ENCODE measurements at regions not wholly inside any gene's neighbourhood (a gene's known extent, or its start where the extent isn't known, plus 50 kb on each side); places are given as distances from the start of the nearest gene placed in this dataset.

- Histone ChIP-seq H3K4me1 (ENCODE audit: control insufficient read depth, low read length) (no peaks in the 10 kb centered on the region), H3K9me3 (ENCODE audit: control insufficient read depth, insufficient read depth, low read length) (no peaks in the 10 kb centered on the region), H3K4me2 (ENCODE audit: low read length) (no peak overlapping the region), H3K27ac (ENCODE audit: low read depth, low read length) (no peak overlapping the region), H3K36me3 (ENCODE audit: control insufficient read depth, low read length) (no peaks in the 10 kb centered on the region), H3K27me3 (ENCODE audit: control insufficient read depth, low read length) (no peaks in the 10 kb centered on the region), H4K20me1 (ENCODE audit: control insufficient read depth, insufficient read depth, low read depth, low read length) (no peaks in the 10 kb centered on the region), H3F3A (ENCODE audit: control insufficient read depth, insufficient read depth) (no peaks in the 10 kb centered on the region), H3K4me3 (ENCODE audit: low read length) (no peak overlapping the region), H3K79me2 (ENCODE audit: control insufficient read depth, low read length) (no peaks in the 10 kb centered on the region), H3K9me2 (replicated peaks; ENCODE audit: control insufficient read depth, low read length) (no peaks in the 10 kb centered on the region)
- no peak for TF ChIP-seq EZH2phosphoT487 (IDR thresholded peaks at IDR 0.05; ENCODE audit: borderline replicate concordance, low read length)
- TF ChIP-seq, protein P1, sequence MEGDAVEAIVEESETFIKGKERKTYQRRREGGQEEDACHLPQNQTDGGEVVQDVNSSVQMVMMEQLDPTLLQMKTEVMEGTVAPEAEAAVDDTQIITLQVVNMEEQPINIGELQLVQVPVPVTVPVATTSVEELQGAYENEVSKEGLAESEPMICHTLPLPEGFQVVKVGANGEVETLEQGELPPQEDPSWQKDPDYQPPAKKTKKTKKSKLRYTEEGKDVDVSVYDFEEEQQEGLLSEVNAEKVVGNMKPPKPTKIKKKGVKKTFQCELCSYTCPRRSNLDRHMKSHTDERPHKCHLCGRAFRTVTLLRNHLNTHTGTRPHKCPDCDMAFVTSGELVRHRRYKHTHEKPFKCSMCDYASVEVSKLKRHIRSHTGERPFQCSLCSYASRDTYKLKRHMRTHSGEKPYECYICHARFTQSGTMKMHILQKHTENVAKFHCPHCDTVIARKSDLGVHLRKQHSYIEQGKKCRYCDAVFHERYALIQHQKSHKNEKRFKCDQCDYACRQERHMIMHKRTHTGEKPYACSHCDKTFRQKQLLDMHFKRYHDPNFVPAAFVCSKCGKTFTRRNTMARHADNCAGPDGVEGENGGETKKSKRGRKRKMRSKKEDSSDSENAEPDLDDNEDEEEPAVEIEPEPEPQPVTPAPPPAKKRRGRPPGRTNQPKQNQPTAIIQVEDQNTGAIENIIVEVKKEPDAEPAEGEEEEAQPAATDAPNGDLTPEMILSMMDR (IDR thresholded peaks at IDR 0.05; ENCODE audit: low read depth, low read length, poor library complexity, severe bottlenecking): no peak
Measured at GRCh38 chr3:177525414-177525813, 328.1 kb upstream of the TBL1XR1 start.

DNA sequence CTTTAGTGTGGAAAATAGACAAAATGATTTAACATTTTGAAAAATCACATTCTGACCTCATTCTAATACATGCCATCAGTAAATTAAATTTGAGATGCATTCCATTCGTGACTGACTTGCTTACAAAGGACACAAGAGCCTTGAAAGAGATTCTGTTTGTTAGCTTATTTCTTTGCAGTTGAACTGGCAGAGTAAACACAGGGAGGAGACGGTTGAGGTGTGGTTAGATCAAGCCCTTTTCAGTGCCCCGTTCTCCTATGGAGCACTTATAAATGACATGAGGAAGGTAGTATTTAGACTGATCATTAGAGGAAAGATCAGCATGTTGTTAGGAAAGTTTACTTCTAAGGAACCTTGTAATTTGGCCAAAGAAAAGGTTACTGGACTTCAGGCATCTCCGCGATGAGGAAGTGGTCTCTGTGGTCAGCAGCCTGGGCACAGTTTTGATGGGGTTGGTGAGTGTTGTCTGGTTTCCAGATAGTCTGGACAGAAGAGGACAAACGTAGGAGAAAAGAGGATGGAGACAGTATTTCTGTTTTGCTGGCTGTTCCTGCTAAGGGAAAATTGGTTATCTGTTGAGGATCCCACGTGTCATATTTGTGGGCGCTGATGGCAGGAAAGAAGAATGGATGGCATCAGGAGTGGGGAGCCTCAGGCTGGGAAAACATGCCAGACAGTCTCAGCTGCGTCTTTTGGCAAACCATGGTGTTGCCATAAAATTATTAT lies 328.9 kb upstream of the TBL1XR1 start:
- Histone ChIP-seq H3K4me3 (ENCODE audit: low read length) (no peak overlapping the region), H3K79me2 (ENCODE audit: control insufficient read depth, low read length) (no peaks in the 10 kb centered on the region), H3K9me3 (ENCODE audit: control insufficient read depth, insufficient read depth, low read length) (no peaks in the 10 kb centered on the region), H3K36me3 (ENCODE audit: control insufficient read depth, low read length) (no peaks in the 10 kb centered on the region), H3K4me1 (ENCODE audit: control insufficient read depth, low read length) (no peaks in the 10 kb centered on the region), H3K27me3 (ENCODE audit: control insufficient read depth, low read length) (no peaks in the 10 kb centered on the region), H4K20me1 (ENCODE audit: control insufficient read depth, insufficient read depth, low read depth, low read length) (no peaks in the 10 kb centered on the region), H3F3A (ENCODE audit: control insufficient read depth, insufficient read depth) (no peaks in the 10 kb centered on the region), H3K9me2 (replicated peaks; ENCODE audit: control insufficient read depth, low read length) (no peaks in the 10 kb centered on the region), H3K4me2 (ENCODE audit: low read length) (no peak overlapping the region), H3K27ac (ENCODE audit: low read depth, low read length) (no peak overlapping the region)
- TF ChIP-seq, protein P1 (IDR thresholded peaks at IDR 0.05; ENCODE audit: low read depth, low read length, poor library complexity, severe bottlenecking): no peak

- Histone ChIP-seq H3K4me2 (ENCODE audit: low read length) (no peak overlapping the region), H3F3A (ENCODE audit: control insufficient read depth, insufficient read depth) (no peaks in the 10 kb centered on the region), H3K9me3 (ENCODE audit: control insufficient read depth, insufficient read depth, low read length) (no peaks in the 10 kb centered on the region)
Measured at GRCh38 chr3:177527182-177527581, 329.9 kb upstream of the TBL1XR1 start.

GRCh38 chr3:177528306-177529070 lies 331.2 kb upstream of the TBL1XR1 start:
- H4K20me1 ChIP-seq (ENCODE audit: control insufficient read depth, insufficient read depth, low read depth, low read length): no peaks in the 10 kb centered on the region
- H3F3A ChIP-seq (ENCODE audit: control insufficient read depth, insufficient read depth): no peaks in the 10 kb centered on the region
- no peak overlapping the region for H3K4me2 ChIP-seq (ENCODE audit: low read length)
- no peaks in the 10 kb centered on the region for H3K36me3 ChIP-seq (ENCODE audit: control insufficient read depth, low read length)
- H3K9me2 ChIP-seq (replicated peaks; ENCODE audit: control insufficient read depth, low read length): no peaks in the 10 kb centered on the region
- H3K9me3 ChIP-seq (ENCODE audit: control insufficient read depth, insufficient read depth, low read length): no peaks in the 10 kb centered on the region
- TF ChIP-seq EZH2phosphoT487 (IDR thresholded peaks at IDR 0.05; ENCODE audit: borderline replicate concordance, low read length): no peak
- H3K27ac ChIP-seq (ENCODE audit: low read depth, low read length): no peak overlapping the region
- no peaks in the 10 kb centered on the region for H3K27me3 ChIP-seq (ENCODE audit: control insufficient read depth, low read length)
- no peaks in the 10 kb centered on the region for H3K79me2 ChIP-seq (ENCODE audit: control insufficient read depth, low read length)
- no peaks in the 10 kb centered on the region for H3K4me1 ChIP-seq (ENCODE audit: control insufficient read depth, low read length)
- no peak overlapping the region for H3K4me3 ChIP-seq (ENCODE audit: low read length)

More at GRCh38 chr3:177527182-177527581, 329.9 kb upstream of the TBL1XR1 start:
- H3K4me3 ChIP-seq (ENCODE audit: low read length): no peak overlapping the region
- H3K79me2 ChIP-seq (ENCODE audit: control insufficient read depth, low read length): no peaks in the 10 kb centered on the region
- no peaks in the 10 kb centered on the region for H4K20me1 ChIP-seq (ENCODE audit: control insufficient read depth, insufficient read depth, low read depth, low read length)
- no peak overlapping the region for H3K27ac ChIP-seq (ENCODE audit: low read depth, low read length)
- no peaks in the 10 kb centered on the region for H3K9me2 ChIP-seq (replicated peaks; ENCODE audit: control insufficient read depth, low read length)
- no peaks in the 10 kb centered on the region for H3K4me1 ChIP-seq (ENCODE audit: control insufficient read depth, low read length)
- TF ChIP-seq EZH2phosphoT487 (IDR thresholded peaks at IDR 0.05; ENCODE audit: borderline replicate concordance, low read length): no peak
- H3K36me3 ChIP-seq (ENCODE audit: control insufficient read depth, low read length): no peaks in the 10 kb centered on the region
- no peaks in the 10 kb centered on the region for H3K27me3 ChIP-seq (ENCODE audit: control insufficient read depth, low read length)
